SK-N-SH treated with all-trans-retinoic acid at 6 μM for 48 hours (cell line): ENCODE measurements at regions not wholly inside any gene's neighbourhood (a gene's known extent, or its start where the extent isn't known, plus 50 kb on each side); places are given as distances from the start of the nearest gene placed in this dataset.

Experiments used
- BACH2 ChIP-seq: fragments of 250-450 bp; sonication (Bioruptor Pico); IDR thresholded peaks from 2 replicates; pipeline ENCODE4 v1.9.0; 2021; ENCODE audit warnings: mild to moderate bottlenecking, borderline replicate concordance
- ESRRG ChIP-seq: fragments of 250-450 bp; sonication (Bioruptor Pico); IDR thresholded peaks from 2 replicates; pipeline ENCODE4 v1.6.1; 2021; ENCODE audit warnings: mild to moderate bottlenecking
- ISL1 ChIP-seq: fragments of 250-450 bp; sonication (Bioruptor Pico); IDR thresholded peaks from 2 replicates; pipeline ENCODE4 v2.1.2; 2022; ENCODE audit warnings: mild to moderate bottlenecking, moderate library complexity
- PPARA ChIP-seq: fragments of 250-450 bp; sonication (Bioruptor Pico); IDR thresholded peaks from 2 replicates; pipeline ENCODE4 v1.5.0; 2020; ENCODE audit warnings: mild to moderate bottlenecking, borderline replicate concordance
- SNAI2 ChIP-seq: fragments of 250-450 bp; sonication (Bioruptor Pico); IDR thresholded peaks from 2 replicates; pipeline ENCODE4 v1.5.0; 2020; ENCODE audit warnings: mild to moderate bottlenecking, moderate library complexity
- TCF4 ChIP-seq: fragments of 250-450 bp; sonication (Bioruptor Pico); IDR thresholded peaks from 2 replicates; pipeline ENCODE4 v1.8.0; 2021; ENCODE audit warnings: mild to moderate bottlenecking, moderate library complexity, borderline replicate concordance
- TOX ChIP-seq: fragments of 250-450 bp; sonication (Bioruptor Pico); IDR thresholded peaks from 2 replicates; pipeline ENCODE4 v1.8.0; 2021; ENCODE audit warnings: mild to moderate bottlenecking, moderate library complexity, borderline replicate concordance
- ZNF565 ChIP-seq: fragments of 450-650 bp; formaldehyde crosslinking; conservative IDR thresholded peaks from 2 replicates; pipeline ENCODE4 v1.5.0; 2020; ENCODE audit warnings: low read depth, mild to moderate bottlenecking, moderate library complexity
- ZNF70 ChIP-seq: fragments of 450-650 bp; formaldehyde crosslinking; IDR thresholded peaks from 2 replicates; pipeline ENCODE4 v1.5.0; 2020; ENCODE audit warnings: mild to moderate bottlenecking, moderate library complexity
- TF ChIP-seq, protein P1 (sequence below): fragments of 250-450 bp; sonication (Bioruptor Pico); IDR thresholded peaks from 2 replicates; pipeline ENCODE4 v1.8.0; 2020; ENCODE audit warnings: mild to moderate bottlenecking, moderate library complexity, borderline replicate concordance
- TF ChIP-seq, protein P2 (sequence below): fragments of 250-450 bp; sonication (Bioruptor Pico); IDR thresholded peaks from 2 replicates; pipeline ENCODE4 v1.5.1; 2020; ENCODE audit warnings: low read depth, mild to moderate bottlenecking, moderate library complexity
- TF ChIP-seq, protein P3 (sequence below): fragments of 250-450 bp; sonication (Bioruptor Pico); IDR thresholded peaks from 2 replicates; pipeline ENCODE4 v1.5.1; 2021; ENCODE audit warnings: mild to moderate bottlenecking, moderate library complexity

DNA sequence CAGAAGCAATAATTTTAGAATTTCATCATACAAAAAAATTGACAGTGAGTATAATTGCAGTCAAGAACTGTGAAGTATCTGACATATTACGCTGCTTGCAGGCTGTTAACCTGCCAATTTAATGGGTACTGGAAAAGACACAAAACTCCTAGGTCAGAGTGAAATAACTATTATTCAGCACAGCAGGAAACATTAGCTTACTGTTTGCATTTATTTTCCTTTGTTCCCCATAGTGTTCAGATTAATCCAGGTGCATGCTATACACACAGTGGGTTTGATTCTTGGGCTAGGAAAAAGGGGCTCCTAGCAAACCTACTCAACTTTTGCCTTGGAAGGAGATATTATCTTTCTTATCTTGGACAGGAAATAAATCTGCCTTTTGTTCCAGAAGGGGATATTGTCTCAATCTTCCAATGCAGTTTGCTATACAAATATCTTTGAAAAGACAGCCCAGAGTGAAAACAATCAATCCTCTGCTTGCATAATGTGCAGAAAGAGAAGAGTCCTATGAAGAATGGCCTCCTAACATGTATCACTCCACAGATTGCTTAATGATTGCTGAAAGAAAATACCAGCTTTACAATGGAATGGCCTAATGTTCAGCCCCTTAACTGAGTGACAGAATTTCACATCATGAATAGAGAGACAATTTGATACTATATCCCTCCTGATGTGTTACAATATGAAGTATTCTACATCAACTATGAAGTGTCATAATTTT is 443.4 kb downstream of the TBC1D4 start:
- TF ChIP-seq ISL1 (no peak), BACH2 (CRISPR knock-in tag) (no peak), ESRRG (CRISPR knock-in tag) (no peak), ZNF565 (CRISPR knock-in tag) (no peak), SNAI2 (CRISPR knock-in tag) (no peak), PPARA (CRISPR knock-in tag) (no peak), ZNF70 (CRISPR knock-in tag) (no peak), TCF4 (CRISPR knock-in tag) (no peak), TOX (CRISPR knock-in tag) (no peak)
- TF ChIP-seq, protein P1, sequence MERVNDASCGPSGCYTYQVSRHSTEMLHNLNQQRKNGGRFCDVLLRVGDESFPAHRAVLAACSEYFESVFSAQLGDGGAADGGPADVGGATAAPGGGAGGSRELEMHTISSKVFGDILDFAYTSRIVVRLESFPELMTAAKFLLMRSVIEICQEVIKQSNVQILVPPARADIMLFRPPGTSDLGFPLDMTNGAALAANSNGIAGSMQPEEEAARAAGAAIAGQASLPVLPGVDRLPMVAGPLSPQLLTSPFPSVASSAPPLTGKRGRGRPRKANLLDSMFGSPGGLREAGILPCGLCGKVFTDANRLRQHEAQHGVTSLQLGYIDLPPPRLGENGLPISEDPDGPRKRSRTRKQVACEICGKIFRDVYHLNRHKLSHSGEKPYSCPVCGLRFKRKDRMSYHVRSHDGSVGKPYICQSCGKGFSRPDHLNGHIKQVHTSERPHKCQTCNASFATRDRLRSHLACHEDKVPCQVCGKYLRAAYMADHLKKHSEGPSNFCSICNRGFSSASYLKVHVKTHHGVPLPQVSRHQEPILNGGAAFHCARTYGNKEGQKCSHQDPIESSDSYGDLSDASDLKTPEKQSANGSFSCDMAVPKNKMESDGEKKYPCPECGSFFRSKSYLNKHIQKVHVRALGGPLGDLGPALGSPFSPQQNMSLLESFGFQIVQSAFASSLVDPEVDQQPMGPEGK (CRISPR knock-in tag) = no peak
- TF ChIP-seq, protein P2, sequence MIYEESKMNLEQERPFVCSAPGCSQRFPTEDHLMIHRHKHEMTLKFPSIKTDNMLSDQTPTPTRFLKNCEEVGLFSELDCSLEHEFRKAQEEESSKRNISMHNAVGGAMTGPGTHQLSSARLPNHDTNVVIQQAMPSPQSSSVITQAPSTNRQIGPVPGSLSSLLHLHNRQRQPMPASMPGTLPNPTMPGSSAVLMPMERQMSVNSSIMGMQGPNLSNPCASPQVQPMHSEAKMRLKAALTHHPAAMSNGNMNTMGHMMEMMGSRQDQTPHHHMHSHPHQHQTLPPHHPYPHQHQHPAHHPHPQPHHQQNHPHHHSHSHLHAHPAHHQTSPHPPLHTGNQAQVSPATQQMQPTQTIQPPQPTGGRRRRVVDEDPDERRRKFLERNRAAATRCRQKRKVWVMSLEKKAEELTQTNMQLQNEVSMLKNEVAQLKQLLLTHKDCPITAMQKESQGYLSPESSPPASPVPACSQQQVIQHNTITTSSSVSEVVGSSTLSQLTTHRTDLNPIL (CRISPR knock-in tag) = no peak
- TF ChIP-seq, protein P3, sequence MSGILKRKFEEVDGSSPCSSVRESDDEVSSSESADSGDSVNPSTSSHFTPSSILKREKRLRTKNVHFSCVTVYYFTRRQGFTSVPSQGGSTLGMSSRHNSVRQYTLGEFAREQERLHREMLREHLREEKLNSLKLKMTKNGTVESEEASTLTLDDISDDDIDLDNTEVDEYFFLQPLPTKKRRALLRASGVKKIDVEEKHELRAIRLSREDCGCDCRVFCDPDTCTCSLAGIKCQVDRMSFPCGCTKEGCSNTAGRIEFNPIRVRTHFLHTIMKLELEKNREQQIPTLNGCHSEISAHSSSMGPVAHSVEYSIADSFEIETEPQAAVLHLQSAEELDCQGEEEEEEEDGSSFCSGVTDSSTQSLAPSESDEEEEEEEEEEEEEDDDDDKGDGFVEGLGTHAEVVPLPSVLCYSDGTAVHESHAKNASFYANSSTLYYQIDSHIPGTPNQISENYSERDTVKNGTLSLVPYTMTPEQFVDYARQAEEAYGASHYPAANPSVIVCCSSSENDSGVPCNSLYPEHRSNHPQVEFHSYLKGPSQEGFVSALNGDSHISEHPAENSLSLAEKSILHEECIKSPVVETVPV (CRISPR knock-in tag) = no peak
